PC-9 (cell line): ENCODE measurements at regions not wholly inside any gene's neighbourhood (a gene's known extent, or its start where the extent isn't known, plus 50 kb on each side); places are given as distances from the start of the nearest gene placed in this dataset.

ENCODE experiments used
- BruUV-seq: library from RNA; stranded (reverse); fragments of 400-500 nt; replicated peaks from 2 replicates; lab custom pipeline; 2021; lab: Mats Ljungman, UMichigan
- CTCF ChIA-PET: fragments of 300-600 bp; sonication (Branson Sonifier 250); formaldehyde crosslinking; loops from one replicate; lab custom pipeline; 2022; ENCODE audit warnings: antibody characterized with exemption; lab: Charles Lee
- POLR2A ChIA-PET: fragments of 300-600 bp; sonication (Branson Sonifier 250); formaldehyde crosslinking; loops from one replicate; lab custom pipeline; 2022; ENCODE audit warnings: antibody characterized with exemption; ENCODE audit not compliant: unreplicated experiment; lab: Charles Lee
- DNase-seq, 2 experiments: peaks; one replicate each; pipeline versions ENCODE4 v3.0.0 to v3.0.0-alpha.2; 2015 to 2022; ENCODE audit warnings: mixed read lengths in 1 of 2
- H2AFZ ChIP-seq: fragments of 200-600 bp; sonication (generic); 2 replicates; pipeline ENCODE4 v1.8.1; 2017; ENCODE audit warnings: antibody characterized with exemption
- H3F3A ChIP-seq: fragments of 200-600 bp; sonication (generic); 2 replicates; pipeline ENCODE4 v1.8.1; 2017; ENCODE audit warnings: antibody characterized with exemption, mild to moderate bottlenecking, low read depth; ENCODE audit not compliant: insufficient read depth
- H3K27ac ChIP-seq: fragments of 200-600 bp; sonication (generic); 2 replicates; pipeline ENCODE4 v1.6.1; 2016; ENCODE audit warnings: mixed run types
- H3K27me3 ChIP-seq: fragments of 200-600 bp; sonication (generic); 2 replicates; pipeline ENCODE4 v1.6.1; 2016; ENCODE audit warnings: low read depth, mixed run types; ENCODE audit not compliant: insufficient read depth
- H3K36me3 ChIP-seq: fragments of 200-600 bp; sonication (generic); 2 replicates; pipeline ENCODE4 v1.6.1; 2016; ENCODE audit warnings: low read depth, mixed run types
- H3K4me1 ChIP-seq: fragments of 200-600 bp; sonication (generic); replicated peaks from 2 replicates; pipeline ENCODE4 v1.6.1; 2016; ENCODE audit warnings: mixed run types; ENCODE audit not compliant: insufficient read depth
- H3K4me2 ChIP-seq: fragments of 200-600 bp; sonication (generic); 2 replicates; pipeline ENCODE4 v1.6.1; 2017; ENCODE audit warnings: mixed run types
- H3K4me3 ChIP-seq: fragments of 200-600 bp; sonication (generic); 2 replicates; pipeline ENCODE4 v1.6.1; 2016; ENCODE audit warnings: mixed run types
- H3K79me2 ChIP-seq: fragments of 200-600 bp; sonication (generic); 2 replicates; pipeline ENCODE4 v1.6.1; 2017; ENCODE audit warnings: low read depth, mixed run types
- H3K9me2 ChIP-seq: fragments of 200-600 bp; sonication (generic); 2 replicates; pipeline ENCODE4 v1.8.1; 2017; ENCODE audit warnings: mild to moderate bottlenecking; ENCODE audit not compliant: insufficient read depth
- H3K9me3 ChIP-seq: fragments of 200-600 bp; sonication (generic); 2 replicates; pipeline ENCODE4 v1.8.1; 2016; ENCODE audit warnings: low read depth; ENCODE audit not compliant: insufficient read depth
- H4K20me1 ChIP-seq: fragments of 200-600 bp; sonication (generic); 2 replicates; pipeline ENCODE4 v1.8.1; 2017; ENCODE audit not compliant: insufficient read depth
- EZH2 ChIP-seq: fragments of 200-600 bp; sonication (generic); IDR thresholded peaks from 2 replicates; pipeline ENCODE4 v1.8.0; 2017; ENCODE audit warnings: antibody characterized with exemption, low read depth
- intact Hi-C: fragments of 100-400 bp; cut with micrococcal nuclease; formaldehyde crosslinking; loops from one replicate; pipeline ENCODE4 v1.10.0; 2022; ENCODE audit not compliant: unreplicated experiment
- TF ChIP-seq, protein P1 (sequence below): fragments of 200-600 bp; sonication (generic); conservative IDR thresholded peaks from 2 replicates; pipeline ENCODE4 v1.6.1; 2017; ENCODE audit warnings: mixed run types, antibody characterized with exemption, mild to moderate bottlenecking, moderate library complexity

DNA sequence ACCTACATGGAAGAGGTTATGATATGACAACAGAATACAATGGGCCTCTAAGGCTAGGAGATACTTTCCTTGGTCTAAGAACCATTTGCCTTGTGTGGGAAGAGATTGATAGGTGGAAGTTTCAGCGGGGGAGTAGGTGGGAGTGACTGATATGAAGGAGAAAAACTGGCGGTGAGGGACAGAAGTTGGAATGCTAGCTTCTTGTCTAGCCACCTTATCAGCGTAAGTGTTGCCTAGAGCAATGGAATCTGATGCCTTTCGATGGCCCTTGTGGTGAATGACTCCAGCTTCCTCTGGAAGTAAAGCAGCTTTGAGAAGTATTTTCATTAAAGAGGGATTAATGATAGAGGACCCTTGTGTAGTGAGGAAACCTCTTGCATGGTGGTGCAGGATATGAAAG is 121.3 kb upstream of the GULP1 start:
- ChIA-PET POLR2A (no interaction called here), CTCF (no interaction called here)
- BruUV-seq: no TSS peak
- Histone ChIP-seq H4K20me1 (no peaks in the 10 kb centered on the region), H2AFZ (no peak overlapping the region), H3K4me3 (no peak overlapping the region), H3K9me3 (no peaks in the 10 kb centered on the region), H3K9me2 (no peaks in the 10 kb centered on the region), H3K4me1 (no peaks in the 10 kb centered on the region), H3F3A (no peaks in the 10 kb centered on the region), H3K27me3 (no peaks in the 10 kb centered on the region), H3K27ac (no peak overlapping the region), H3K79me2 (no peaks in the 10 kb centered on the region), H3K36me3 (no peaks in the 10 kb centered on the region), H3K4me2 (no peak overlapping the region)
- DNase-seq: no peak
- TF ChIP-seq, protein P1, sequence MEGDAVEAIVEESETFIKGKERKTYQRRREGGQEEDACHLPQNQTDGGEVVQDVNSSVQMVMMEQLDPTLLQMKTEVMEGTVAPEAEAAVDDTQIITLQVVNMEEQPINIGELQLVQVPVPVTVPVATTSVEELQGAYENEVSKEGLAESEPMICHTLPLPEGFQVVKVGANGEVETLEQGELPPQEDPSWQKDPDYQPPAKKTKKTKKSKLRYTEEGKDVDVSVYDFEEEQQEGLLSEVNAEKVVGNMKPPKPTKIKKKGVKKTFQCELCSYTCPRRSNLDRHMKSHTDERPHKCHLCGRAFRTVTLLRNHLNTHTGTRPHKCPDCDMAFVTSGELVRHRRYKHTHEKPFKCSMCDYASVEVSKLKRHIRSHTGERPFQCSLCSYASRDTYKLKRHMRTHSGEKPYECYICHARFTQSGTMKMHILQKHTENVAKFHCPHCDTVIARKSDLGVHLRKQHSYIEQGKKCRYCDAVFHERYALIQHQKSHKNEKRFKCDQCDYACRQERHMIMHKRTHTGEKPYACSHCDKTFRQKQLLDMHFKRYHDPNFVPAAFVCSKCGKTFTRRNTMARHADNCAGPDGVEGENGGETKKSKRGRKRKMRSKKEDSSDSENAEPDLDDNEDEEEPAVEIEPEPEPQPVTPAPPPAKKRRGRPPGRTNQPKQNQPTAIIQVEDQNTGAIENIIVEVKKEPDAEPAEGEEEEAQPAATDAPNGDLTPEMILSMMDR: no peak
- intact Hi-C loops: no loop called here

DNA sequence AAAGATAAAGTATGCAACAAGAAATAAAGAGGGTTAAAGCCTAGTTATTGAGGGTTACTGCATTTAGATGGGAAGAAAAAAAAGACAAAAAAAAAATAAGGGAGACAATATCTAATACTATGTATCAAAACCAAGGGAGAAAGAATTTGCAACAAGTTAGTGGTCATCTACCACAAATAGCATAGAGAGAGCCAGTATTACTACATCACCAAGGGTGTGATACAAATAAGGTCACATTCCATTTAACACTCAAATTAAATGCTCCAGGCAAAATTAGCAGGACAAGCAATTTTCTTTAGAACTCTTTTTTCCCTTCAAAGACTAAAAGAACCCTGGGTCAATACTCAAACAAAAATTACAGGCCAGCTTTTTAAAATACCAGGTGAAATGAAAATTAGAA is 115.1 kb upstream of the GULP1 start:
- POLR2A ChIA-PET: no interaction called here
- H2AFZ ChIP-seq: no peak overlapping the region
- H3K27me3 ChIP-seq: no peaks in the 10 kb centered on the region
- no peaks in the 10 kb centered on the region for H3K4me1 ChIP-seq
- H3K79me2 ChIP-seq: no peaks in the 10 kb centered on the region
- no peaks in the 10 kb centered on the region for H3K9me3 ChIP-seq
- TF ChIP-seq, protein P1: no peak
- no peak for TF ChIP-seq EZH2
- no peaks in the 10 kb centered on the region for H3K9me2 ChIP-seq
- H3K4me3 ChIP-seq: no peak overlapping the region
- intact Hi-C loops: no loop called here
- H3K4me2 ChIP-seq: no peak overlapping the region
- no TSS peak for BruUV-seq
- CTCF ChIA-PET: no interaction called here
- no peaks in the 10 kb centered on the region for H3K36me3 ChIP-seq
- no peaks in the 10 kb centered on the region for H3F3A ChIP-seq
- no peak for DNase-seq
- H4K20me1 ChIP-seq: no peaks in the 10 kb centered on the region
- no peak overlapping the region for H3K27ac ChIP-seq

GRCh38 chr2:188181067-188181838 is 110.4 kb upstream of the GULP1 start:
- Histone ChIP-seq H3K4me2 (peak overlapping the region; percentile 13; the same call in 1 of the 2 replicates), H2AFZ (0 out of 2 replicates have a peak overlapping the region, but pooled peaks have one; percentile 52)
- CTCF ChIA-PET: no interaction called here

More at GRCh38 chr2:188181067-188181838, 110.4 kb upstream of the GULP1 start:
- H3F3A ChIP-seq: no peaks in the 10 kb centered on the region
- no peak for DNase-seq
- H3K9me2 ChIP-seq: no peaks in the 10 kb centered on the region
- H3K79me2 ChIP-seq: no peaks in the 10 kb centered on the region
- H3K4me3 ChIP-seq: no peak overlapping the region
- no peaks in the 10 kb centered on the region for H3K36me3 ChIP-seq
- intact Hi-C loops: no loop called here
- H3K27me3 ChIP-seq: no peaks in the 10 kb centered on the region
- no peaks in the 10 kb centered on the region for H3K9me3 ChIP-seq
- TF ChIP-seq, protein P1: no peak
- TF ChIP-seq EZH2: no peak
- BruUV-seq: no TSS peak
- POLR2A ChIA-PET: no interaction called here
- no peaks in the 10 kb centered on the region for H3K4me1 ChIP-seq
- no peak overlapping the region for H3K27ac ChIP-seq
- H4K20me1 ChIP-seq: no peaks in the 10 kb centered on the region
